ENCODE measurements at regions not wholly inside any gene's neighbourhood (a gene's known extent, or its start where the extent isn't known, plus 50 kb on each side); places are given as distances from the start of the nearest gene placed in this dataset.

DNA sequence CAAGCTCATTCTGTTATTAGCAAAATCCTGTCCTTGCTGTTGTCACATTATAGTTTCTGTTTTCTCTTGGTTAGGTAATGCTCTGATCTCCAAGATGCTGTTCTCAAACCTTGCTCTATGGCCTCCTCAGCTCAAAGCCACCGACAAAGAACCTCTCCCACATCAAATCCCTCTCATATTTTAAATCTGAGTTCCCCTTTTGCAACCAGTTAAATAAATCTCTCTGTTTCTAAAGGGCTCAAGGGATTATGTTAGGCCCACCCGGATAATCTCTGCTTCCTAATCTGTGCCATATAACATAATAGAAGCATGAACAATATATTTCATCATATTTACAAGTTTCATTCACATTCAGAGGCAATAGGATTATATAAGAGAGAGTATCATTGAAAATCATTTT is 286.0 kb downstream of the CYLC2 start:
- ATAC-seq, result no peak

DNA sequence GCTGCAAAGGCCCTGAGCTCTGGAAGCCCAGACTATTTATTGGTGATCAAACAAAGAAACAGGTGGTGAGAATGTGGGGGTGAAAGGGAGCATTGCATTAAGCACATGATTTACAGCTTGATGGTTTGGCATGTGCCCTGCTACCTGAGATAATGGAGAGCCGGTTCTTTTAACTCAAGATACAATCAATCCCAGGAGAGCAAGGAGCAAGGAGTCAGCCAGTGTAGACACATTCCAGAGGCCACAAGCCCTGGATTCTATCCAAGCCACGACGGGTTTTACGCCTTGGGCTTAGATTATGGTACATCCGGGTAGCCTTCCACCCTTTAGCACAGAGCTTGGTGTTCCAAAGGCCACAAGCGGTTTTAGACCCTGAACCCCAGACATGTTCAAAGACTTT is 292.2 kb downstream of the CYLC2 start:
- Histone ChIP-seq H3K9me2 (ENCODE audit: insufficient read depth) (no peaks in the 10 kb centered on the region), H3K4me2 (ENCODE audit: low read length) (no peak overlapping the region), H3K4me3 (replicated peaks in 1 of 2; ENCODE audit: low read depth in 1 of 2, low read length in 2 of 2) (no peak overlapping the region), H3K9me3 (ENCODE audit: control insufficient read depth in 1 of 2, insufficient read depth in 1 of 2, low read depth in 1 of 2, low read length in 2 of 2) (peaks cover 0 to 9% of the 10 kb centered on the region in 2 experiments; a peak in 1 of 4 replicates), H3K36me3 (ENCODE audit: control insufficient read depth in 1 of 2, insufficient read depth in 2 of 2, low read length in 2 of 2) (no peaks in the 10 kb centered on the region), H3K79me2 (ENCODE audit: insufficient read depth, low read length) (no peaks in the 10 kb centered on the region), H3K4me1 (ENCODE audit: control insufficient read depth in 1 of 2, insufficient read depth in 2 of 2, low read length in 2 of 2) (no peaks in the 10 kb centered on the region), H3K9ac (ENCODE audit: low read length) (no peak overlapping the region), H3K27ac (ENCODE audit: low read depth, low read length) (no peak overlapping the region), H2AFZ (ENCODE audit: low read depth, low read length, poor library complexity, severe bottlenecking) (no peak overlapping the region), H4K20me1 (ENCODE audit: insufficient read depth) (no peaks in the 10 kb centered on the region), H3K27me3 (ENCODE audit: insufficient read depth, low read length) (no peaks in the 10 kb centered on the region)
- ATAC-seq (no peak), DNase-seq (ENCODE audit: low read depth, low spot score) (no peak)
- ChIA-PET CTCF (no interaction called here), RAD21 (ENCODE audit: low non-redundant PET in 1 of 2, low total read pairs in 2 of 2, uncharacterized antibody in 2 of 2, unreplicated experiment in 2 of 2) (no interaction called here), POLR2A (no interaction called here)
- BruUV-seq (replicated peaks), result no TSS peak
- intact Hi-C loops (cut with micrococcal nuclease), result no loop called here
- TF ChIP-seq ELF1 (IDR thresholded peaks at IDR 0.05; ENCODE audit: borderline replicate concordance, low read depth), result no peak
- TF ChIP-seq CEBPB (IDR thresholded peaks at IDR 0.05; ENCODE audit: low read depth), result no peak
- TF ChIP-seq TCF7L2 (IDR thresholded peaks at IDR 0.05; ENCODE audit: borderline replicate concordance, extremely low read depth, insufficient read depth, insufficient read length), result no peak
- no peak for TF ChIP-seq SIN3A (IDR thresholded peaks at IDR 0.05; ENCODE audit: low read depth)
- no peak for TF ChIP-seq SP1 (IDR thresholded peaks at IDR 0.05; ENCODE audit: low read depth)
- TF ChIP-seq, protein P1, sequence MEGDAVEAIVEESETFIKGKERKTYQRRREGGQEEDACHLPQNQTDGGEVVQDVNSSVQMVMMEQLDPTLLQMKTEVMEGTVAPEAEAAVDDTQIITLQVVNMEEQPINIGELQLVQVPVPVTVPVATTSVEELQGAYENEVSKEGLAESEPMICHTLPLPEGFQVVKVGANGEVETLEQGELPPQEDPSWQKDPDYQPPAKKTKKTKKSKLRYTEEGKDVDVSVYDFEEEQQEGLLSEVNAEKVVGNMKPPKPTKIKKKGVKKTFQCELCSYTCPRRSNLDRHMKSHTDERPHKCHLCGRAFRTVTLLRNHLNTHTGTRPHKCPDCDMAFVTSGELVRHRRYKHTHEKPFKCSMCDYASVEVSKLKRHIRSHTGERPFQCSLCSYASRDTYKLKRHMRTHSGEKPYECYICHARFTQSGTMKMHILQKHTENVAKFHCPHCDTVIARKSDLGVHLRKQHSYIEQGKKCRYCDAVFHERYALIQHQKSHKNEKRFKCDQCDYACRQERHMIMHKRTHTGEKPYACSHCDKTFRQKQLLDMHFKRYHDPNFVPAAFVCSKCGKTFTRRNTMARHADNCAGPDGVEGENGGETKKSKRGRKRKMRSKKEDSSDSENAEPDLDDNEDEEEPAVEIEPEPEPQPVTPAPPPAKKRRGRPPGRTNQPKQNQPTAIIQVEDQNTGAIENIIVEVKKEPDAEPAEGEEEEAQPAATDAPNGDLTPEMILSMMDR (IDR thresholded peaks at IDR 0.05 in 2 of 3, conservative IDR thresholded peaks at IDR 0.05 in 1 of 3; ENCODE audit: borderline replicate concordance in 1 of 3, insufficient read depth in 1 of 3, low read depth in 2 of 3, low read length in 2 of 3), result no peak
- no peak for TF ChIP-seq FOSL1 (IDR thresholded peaks at IDR 0.05; ENCODE audit: low read depth)
- TF ChIP-seq EZH2 (IDR thresholded peaks at IDR 0.05), result no peak
- TF ChIP-seq CBX3 (IDR thresholded peaks at IDR 0.05; ENCODE audit: low read depth), result no peak
- TF ChIP-seq, protein P2, sequence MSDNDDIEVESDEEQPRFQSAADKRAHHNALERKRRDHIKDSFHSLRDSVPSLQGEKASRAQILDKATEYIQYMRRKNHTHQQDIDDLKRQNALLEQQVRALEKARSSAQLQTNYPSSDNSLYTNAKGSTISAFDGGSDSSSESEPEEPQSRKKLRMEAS (IDR thresholded peaks at IDR 0.05), result no peak
- TF ChIP-seq SRF (IDR thresholded peaks at IDR 0.05; ENCODE audit: low read depth), result no peak
- TF ChIP-seq JUND (IDR thresholded peaks at IDR 0.05), result no peak
- no peak for TF ChIP-seq YY1 (IDR thresholded peaks at IDR 0.05; ENCODE audit: extremely low read depth, insufficient replicate concordance, low read depth, low read length)
- TF ChIP-seq, protein P3, sequence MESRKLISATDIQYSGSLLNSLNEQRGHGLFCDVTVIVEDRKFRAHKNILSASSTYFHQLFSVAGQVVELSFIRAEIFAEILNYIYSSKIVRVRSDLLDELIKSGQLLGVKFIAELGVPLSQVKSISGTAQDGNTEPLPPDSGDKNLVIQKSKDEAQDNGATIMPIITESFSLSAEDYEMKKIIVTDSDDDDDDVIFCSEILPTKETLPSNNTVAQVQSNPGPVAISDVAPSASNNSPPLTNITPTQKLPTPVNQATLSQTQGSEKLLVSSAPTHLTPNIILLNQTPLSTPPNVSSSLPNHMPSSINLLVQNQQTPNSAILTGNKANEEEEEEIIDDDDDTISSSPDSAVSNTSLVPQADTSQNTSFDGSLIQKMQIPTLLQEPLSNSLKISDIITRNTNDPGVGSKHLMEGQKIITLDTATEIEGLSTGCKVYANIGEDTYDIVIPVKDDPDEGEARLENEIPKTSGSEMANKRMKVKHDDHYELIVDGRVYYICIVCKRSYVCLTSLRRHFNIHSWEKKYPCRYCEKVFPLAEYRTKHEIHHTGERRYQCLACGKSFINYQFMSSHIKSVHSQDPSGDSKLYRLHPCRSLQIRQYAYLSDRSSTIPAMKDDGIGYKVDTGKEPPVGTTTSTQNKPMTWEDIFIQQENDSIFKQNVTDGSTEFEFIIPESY (IDR thresholded peaks at IDR 0.05; ENCODE audit: extremely low read depth, insufficient replicate concordance, low read length), result no peak

More for the DNA sequence above, 286.0 kb downstream of the CYLC2 start:
- no peaks in the 10 kb centered on the region for H3K27me3 ChIP-seq (ENCODE audit: insufficient read depth, low read length)
- no peak for DNase-seq (ENCODE audit: low read depth, low spot score)
- intact Hi-C loops (cut with micrococcal nuclease), result no loop called here
- H3K9me2 ChIP-seq (ENCODE audit: insufficient read depth), result no peaks in the 10 kb centered on the region
- H3K9ac ChIP-seq (ENCODE audit: low read length), result no peak overlapping the region
- no peaks in the 10 kb centered on the region for H3K36me3 ChIP-seq (ENCODE audit: control insufficient read depth in 1 of 2, insufficient read depth in 2 of 2, low read length in 2 of 2)
- ChIA-PET CTCF (no interaction called here), POLR2A (no interaction called here), RAD21 (ENCODE audit: low non-redundant PET in 1 of 2, low total read pairs in 2 of 2, uncharacterized antibody in 2 of 2, unreplicated experiment in 2 of 2) (no interaction called here)
- H3K27ac ChIP-seq (ENCODE audit: low read depth, low read length), result no peak overlapping the region
- H3K4me1 ChIP-seq (ENCODE audit: control insufficient read depth in 1 of 2, insufficient read depth in 2 of 2, low read length in 2 of 2), result no peaks in the 10 kb centered on the region
- no TSS peak for BruUV-seq (replicated peaks)
- H3K4me2 ChIP-seq (ENCODE audit: low read length), result no peak overlapping the region
- no peak overlapping the region for H3K4me3 ChIP-seq (replicated peaks in 1 of 2; ENCODE audit: low read depth in 1 of 2, low read length in 2 of 2)
- H4K20me1 ChIP-seq (ENCODE audit: insufficient read depth), result no peaks in the 10 kb centered on the region; the same call in 1 of the 2 replicates
- no peaks in the 10 kb centered on the region for H3K79me2 ChIP-seq (ENCODE audit: insufficient read depth, low read length)
- no peak for TF ChIP-seq EGR1 (IDR thresholded peaks at IDR 0.05; ENCODE audit: low read depth)
- H2AFZ ChIP-seq (ENCODE audit: low read depth, low read length, poor library complexity, severe bottlenecking), result no peak overlapping the region
- H3K9me3 ChIP-seq (ENCODE audit: control insufficient read depth in 1 of 2, insufficient read depth in 1 of 2, low read depth in 1 of 2, low read length in 2 of 2), result peaks cover 0 to 11% of the 10 kb centered on the region in 2 experiments; a peak in 2 of 4 replicates
